ENCODE measurements at regions not wholly inside any gene's neighbourhood (a gene's known extent, or its start where the extent isn't known, plus 50 kb on each side); places are given as distances from the start of the nearest gene placed in this dataset.

- Mint-ChIP-seq H3K9me3 (ENCODE audit: insufficient read depth) (peaks cover 7% of the 10 kb centered on the region), H3K4me1 (peaks cover 17% of the 10 kb centered on the region), H3K27ac (no peak overlapping the region), H3K4me3 (no peak overlapping the region), H3K27me3 (no peaks in the 10 kb centered on the region)
- DNase-seq (no peak), ATAC-seq (ENCODE audit: low read depth) (no peak)
- intact Hi-C loops (cut with micrococcal nuclease) = no loop called here
- Histone ChIP-seq H3K4me3 (ENCODE audit: control extremely low read depth in 1 of 5, extremely low read depth in 1 of 5, insufficient read depth in 1 of 5, low read depth in 2 of 5, low read length in 4 of 5) (no peak overlapping the region), H3K27ac (ENCODE audit: low read length in 2 of 2) (no peak overlapping the region), H3K4me1 (ENCODE audit: control insufficient read depth in 2 of 2, insufficient read depth in 2 of 2, low read length in 2 of 2) (no peaks in the 10 kb centered on the region), H3K9me3 (ENCODE audit: control extremely low read depth in 1 of 3, control insufficient read depth in 2 of 3, insufficient read depth in 1 of 3, low read length in 2 of 3) (no peaks in the 10 kb centered on the region), H3K27me3 (replicated peaks in 1 of 4; ENCODE audit: control extremely low read depth in 1 of 4, control insufficient read depth in 3 of 4, insufficient read depth in 4 of 4, low read length in 3 of 4) (no peaks in the 10 kb centered on the region), H3K79me2 (ENCODE audit: control insufficient read depth, insufficient read depth, low read length) (no peaks in the 10 kb centered on the region), H2AFZ (ENCODE audit: insufficient read depth, low read depth, low read length, poor library complexity, severe bottlenecking) (no peak overlapping the region), H3K9ac (ENCODE audit: low read length) (no peak overlapping the region), H4K20me1 (ENCODE audit: control insufficient read depth, insufficient read depth, low read length, poor library complexity, severe bottlenecking) (no peaks in the 10 kb centered on the region), H3K4me2 (replicated peaks; ENCODE audit: low read depth, low read length, poor library complexity, severe bottlenecking) (no peak overlapping the region), H3K36me3 (replicated peaks in 1 of 2; ENCODE audit: control extremely low read depth in 1 of 2, control insufficient read depth in 1 of 2, extremely low read depth in 1 of 2, insufficient read depth in 2 of 2, low read length in 1 of 2) (no peaks in the 10 kb centered on the region)
- CTCF ChIA-PET = no interaction called here
- POLR2A ChIA-PET = no interaction called here
- WGBS (ENCODE audit: insufficient coverage) = no CpG with 5 or more reads among the region's 1 CpG
- TF ChIP-seq EZH2 (IDR thresholded peaks at IDR 0.05; ENCODE audit: borderline replicate concordance, insufficient read depth, low read depth, low read length, poor library complexity, severe bottlenecking) (no peak), CTCF (IDR thresholded peaks at IDR 0.05) (no peak)
These were observed 160.9 kb downstream of the HLX start for GRCh38 chr1:221040101-221040500.

- ChIA-PET POLR2A (no interaction called here), CTCF (interaction anchor here (0.9 kb wide), 1 partner anchor 395 kb away, joined by 3 read pairs; no protein-coding TSS in a partner anchor)
- Mint-ChIP-seq H3K4me3 (no peak overlapping the region), H3K4me1 (peaks cover 19% of the 10 kb centered on the region), H3K9me3 (ENCODE audit: insufficient read depth) (peaks cover 7% of the 10 kb centered on the region), H3K27me3 (no peaks in the 10 kb centered on the region), H3K27ac (no peak overlapping the region)
- TF ChIP-seq EZH2 (IDR thresholded peaks at IDR 0.05; ENCODE audit: borderline replicate concordance, insufficient read depth, low read depth, low read length, poor library complexity, severe bottlenecking) = no peak
- H3K4me1 ChIP-seq (ENCODE audit: control insufficient read depth in 2 of 2, insufficient read depth in 2 of 2, low read length in 2 of 2) = peaks cover 2 to 4% of the 10 kb centered on the region in 2 donors
- 100% methylated on average over 2 of the region's 2 CpGs for WGBS (ENCODE audit: insufficient coverage)
- H3K4me2 ChIP-seq (replicated peaks; ENCODE audit: low read depth, low read length, poor library complexity, severe bottlenecking) = no peak overlapping the region
- H3K36me3 ChIP-seq (replicated peaks in 1 of 2; ENCODE audit: control extremely low read depth in 1 of 2, control insufficient read depth in 1 of 2, extremely low read depth in 1 of 2, insufficient read depth in 2 of 2, low read length in 1 of 2) = no peaks in the 10 kb centered on the region
- H3K27me3 ChIP-seq (replicated peaks in 1 of 4; ENCODE audit: control extremely low read depth in 1 of 4, control insufficient read depth in 3 of 4, insufficient read depth in 4 of 4, low read length in 3 of 4) = no peaks in the 10 kb centered on the region
- H3K27ac ChIP-seq (ENCODE audit: low read length in 2 of 2) = no peak overlapping the region
- DNase-seq (no peak), ATAC-seq (ENCODE audit: low read depth) (no peak)
- no peaks in the 10 kb centered on the region for H3K9me3 ChIP-seq (ENCODE audit: control extremely low read depth in 1 of 3, control insufficient read depth in 2 of 3, insufficient read depth in 1 of 3, low read length in 2 of 3)
- no peak overlapping the region for H3K9ac ChIP-seq (ENCODE audit: low read length)
- H3K4me3 ChIP-seq (ENCODE audit: control extremely low read depth in 1 of 5, extremely low read depth in 1 of 5, insufficient read depth in 1 of 5, low read depth in 2 of 5, low read length in 4 of 5) = no peak overlapping the region
- H4K20me1 ChIP-seq (ENCODE audit: control insufficient read depth, insufficient read depth, low read length, poor library complexity, severe bottlenecking) = no peaks in the 10 kb centered on the region
- intact Hi-C loops (cut with micrococcal nuclease) = no loop called here
- H3K79me2 ChIP-seq (ENCODE audit: control insufficient read depth, insufficient read depth, low read length) = no peaks in the 10 kb centered on the region
- H2AFZ ChIP-seq (ENCODE audit: insufficient read depth, low read depth, low read length, poor library complexity, severe bottlenecking) = no peak overlapping the region
These were observed 161.5 kb downstream of the HLX start for GRCh38 chr1:221040691-221041285.

Measured in B cell (primary cell).